Endothelial cell of umbilical vein (primary cell): ENCODE measurements at regions not wholly inside any gene's neighbourhood (a gene's known extent, or its start where the extent isn't known, plus 50 kb on each side); places are given as distances from the start of the nearest gene placed in this dataset.

Source experiments
- BruUV-seq: library from RNA; stranded (reverse); fragments of 400-500 nt; replicated peaks from 2 replicates; lab custom pipeline; 2021; lab: Mats Ljungman, UMichigan
- CTCF ChIA-PET: fragments of 300-600, 350-600 bp; sonication (Branson Sonifier 250); formaldehyde crosslinking; loops from one replicate; lab custom pipeline; 2021; ENCODE audit warnings: antibody characterized with exemption, inconsistent platforms; lab: Charles Lee
- POLR2A ChIA-PET: fragments of 300-600, 350-600 bp; sonication (Branson Sonifier 250); formaldehyde crosslinking; loops from one replicate; lab custom pipeline; 2021; ENCODE audit warnings: antibody characterized with exemption, inconsistent platforms; lab: Charles Lee
- DNase-seq: peaks from one replicate; pipeline ENCODE4 v3.0.0-alpha.2; 2011; ENCODE audit warnings: low read depth, low spot score
- FAIRE-seq: peaks from 2 replicates; lab custom pipeline; 2011; peaks lifted over from hg19 to GRCh38; lab: Jason Lieb, UNC
- H2AFZ ChIP-seq: 2 replicates; pipeline ENCODE4 v1.6.0; 2012; ENCODE audit warnings: low read depth, low read length, control low read depth, inconsistent platforms
- H3K27ac ChIP-seq: 2 replicates; pipeline ENCODE4 v1.5.1; 2011; ENCODE audit warnings: low read depth, mild to moderate bottlenecking, control low read depth, low read length, moderate library complexity; ENCODE audit not compliant: insufficient read depth
- H3K27me3 ChIP-seq, 2 experiments: 2 replicates each; pipeline versions ENCODE4 v1.6.0 to v1.6.1; 2011; ENCODE audit warnings: low read length in 2 of 2, mixed read lengths in 1 of 2; ENCODE audit not compliant: control insufficient read depth in 2 of 2, insufficient read depth in 2 of 2
- H3K36me3 ChIP-seq, 2 experiments: 2 replicates in 1 of 2; 3 replicates in 1 of 2; pipeline ENCODE4 v1.5.1; 2011; ENCODE audit warnings: low read length in 2 of 2, mild to moderate bottlenecking in 1 of 2, moderate library complexity in 1 of 2; ENCODE audit not compliant: control insufficient read depth in 2 of 2, insufficient read depth in 2 of 2; ENCODE audit errors: extremely low read depth in 1 of 2
- H3K4me1 ChIP-seq: 3 replicates; pipeline ENCODE4 v1.5.1; 2011; ENCODE audit warnings: mild to moderate bottlenecking, low read length; ENCODE audit not compliant: control insufficient read depth, insufficient read depth; ENCODE audit errors: extremely low read depth
- H3K4me2 ChIP-seq: 2 replicates; pipeline ENCODE4 v1.6.1; 2011; ENCODE audit warnings: low read length, control low read depth, mixed read lengths; ENCODE audit not compliant: insufficient read depth
- H3K4me3 ChIP-seq, 3 experiments: fragments of 200-600 bp in 1 of 3; sonication (generic), shearing (Covaris generic) in 1 of 3; replicated peaks in 1 of 3; 2 replicates each; pipeline ENCODE4 v1.5.1; 2011 to 2016; ENCODE audit warnings: control low read depth in 3 of 3, low read length in 3 of 3, mild to moderate bottlenecking in 2 of 3, inconsistent platforms in 1 of 3, low read depth in 1 of 3, moderate library complexity in 1 of 3; ENCODE audit not compliant: insufficient read depth in 1 of 3
- H3K79me2 ChIP-seq: 2 replicates; pipeline ENCODE4 v1.6.0; 2012; ENCODE audit warnings: low read length, inconsistent platforms; ENCODE audit not compliant: control insufficient read depth, insufficient read depth
- H3K9ac ChIP-seq: replicated peaks from 2 replicates; pipeline ENCODE3; 2011; ENCODE audit warnings: low read length, control low read depth; ENCODE audit not compliant: insufficient read depth; ENCODE audit errors: extremely low read depth
- H3K9me1 ChIP-seq: replicated peaks from 3 replicates; pipeline ENCODE4 v1.6.0; 2011; ENCODE audit warnings: mild to moderate bottlenecking, low read length; ENCODE audit not compliant: control insufficient read depth, insufficient read depth; ENCODE audit errors: extremely low read depth
- H3K9me3 ChIP-seq: replicated peaks from 2 replicates; pipeline ENCODE4 v1.5.1; 2012; ENCODE audit warnings: low read length, inconsistent platforms; ENCODE audit not compliant: control insufficient read depth, insufficient read depth
- H4K20me1 ChIP-seq: replicated peaks from 2 replicates; pipeline ENCODE3; 2011; ENCODE audit warnings: mild to moderate bottlenecking, low read length; ENCODE audit not compliant: control insufficient read depth, insufficient read depth; ENCODE audit errors: extremely low read depth
- JUN ChIP-seq: IDR thresholded peaks from 2 replicates; pipeline ENCODE4 v1.6.1; 2011; ENCODE audit warnings: borderline replicate concordance, low read depth; ENCODE audit not compliant: insufficient read length, insufficient read depth
- MYC ChIP-seq: IDR thresholded peaks from one replicate; pipeline ENCODE4 v1.6.1; 2011; ENCODE audit warnings: mild to moderate bottlenecking, low read depth, low read length
- POLR2A ChIP-seq: IDR thresholded peaks from 2 replicates; pipeline ENCODE4 v1.6.1; 2012; ENCODE audit warnings: low read depth, mild to moderate bottlenecking, control low read depth, low read length
- POLR2AphosphoS5 ChIP-seq: IDR thresholded peaks from 2 replicates; pipeline ENCODE4 v1.6.1; 2012; ENCODE audit warnings: low read depth, mild to moderate bottlenecking, control low read depth, low read length, moderate library complexity; ENCODE audit not compliant: insufficient read depth
- dilution Hi-C: fragments of 300-500 bp; cut with MboI; formaldehyde crosslinking; loops from one replicate; pipeline ENCODE4 v1.15.0; 2019; ENCODE audit warnings: low sequenced_read_pairs; ENCODE audit not compliant: extremely low pct_ligation_motif_present
- intact Hi-C: fragments of 100-400 bp; cut with micrococcal nuclease; formaldehyde crosslinking; loops from one replicate; pipeline ENCODE4 v1.10.0; 2022
- TF ChIP-seq, protein P1 (sequence below): IDR thresholded peaks from 2 replicates; pipeline ENCODE4 v1.6.1; 2011; ENCODE audit not compliant: insufficient read depth, insufficient read length

DNA sequence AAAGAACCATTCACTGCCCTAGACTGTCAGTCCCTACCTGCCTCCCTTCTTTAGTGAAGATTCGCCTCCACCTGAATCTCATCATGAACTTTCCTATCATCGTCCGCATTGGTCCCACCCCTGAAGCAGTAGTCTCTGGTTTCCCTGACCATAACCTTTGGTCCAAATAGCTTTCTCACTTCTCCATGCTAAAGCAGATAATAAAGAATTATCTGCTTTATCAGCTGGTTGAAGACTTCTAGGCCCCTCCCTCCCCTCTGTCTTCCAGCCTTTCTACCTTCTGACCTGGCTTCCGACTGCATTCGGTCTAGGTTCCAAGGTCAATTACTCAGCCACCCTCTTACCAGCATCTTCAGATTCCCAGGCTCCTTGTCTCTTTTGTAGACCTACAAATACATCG, 650.9 kb downstream of the HS3ST4 start:
- DNase-seq (no peak), FAIRE-seq (no peak)
- no peaks in the 10 kb centered on the region for H3K79me2 ChIP-seq
- H3K27ac ChIP-seq = no peak overlapping the region
- H3K36me3 ChIP-seq = no peaks in the 10 kb centered on the region
- H4K20me1 ChIP-seq = no peaks in the 10 kb centered on the region
- intact Hi-C loops = no loop called here
- dilution Hi-C loops = no loop called here
- peaks cover 11% of the 10 kb centered on the region for H3K9me3 ChIP-seq
- H2AFZ ChIP-seq = no peak overlapping the region
- no peaks in the 10 kb centered on the region for H3K4me1 ChIP-seq
- H3K4me2 ChIP-seq = no peak overlapping the region
- BruUV-seq = no TSS peak
- H3K27me3 ChIP-seq = no peaks in the 10 kb centered on the region
- no peak overlapping the region for H3K9ac ChIP-seq
- H3K4me3 ChIP-seq = no peak overlapping the region
- no peaks in the 10 kb centered on the region for H3K9me1 ChIP-seq
- POLR2A ChIA-PET = no interaction called here
- CTCF ChIA-PET = no interaction called here
- TF ChIP-seq JUN (no peak), POLR2AphosphoS5 (no peak), MYC (no peak), POLR2A (no peak)
- TF ChIP-seq, protein P1, sequence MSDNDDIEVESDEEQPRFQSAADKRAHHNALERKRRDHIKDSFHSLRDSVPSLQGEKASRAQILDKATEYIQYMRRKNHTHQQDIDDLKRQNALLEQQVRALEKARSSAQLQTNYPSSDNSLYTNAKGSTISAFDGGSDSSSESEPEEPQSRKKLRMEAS = no peak

DNA sequence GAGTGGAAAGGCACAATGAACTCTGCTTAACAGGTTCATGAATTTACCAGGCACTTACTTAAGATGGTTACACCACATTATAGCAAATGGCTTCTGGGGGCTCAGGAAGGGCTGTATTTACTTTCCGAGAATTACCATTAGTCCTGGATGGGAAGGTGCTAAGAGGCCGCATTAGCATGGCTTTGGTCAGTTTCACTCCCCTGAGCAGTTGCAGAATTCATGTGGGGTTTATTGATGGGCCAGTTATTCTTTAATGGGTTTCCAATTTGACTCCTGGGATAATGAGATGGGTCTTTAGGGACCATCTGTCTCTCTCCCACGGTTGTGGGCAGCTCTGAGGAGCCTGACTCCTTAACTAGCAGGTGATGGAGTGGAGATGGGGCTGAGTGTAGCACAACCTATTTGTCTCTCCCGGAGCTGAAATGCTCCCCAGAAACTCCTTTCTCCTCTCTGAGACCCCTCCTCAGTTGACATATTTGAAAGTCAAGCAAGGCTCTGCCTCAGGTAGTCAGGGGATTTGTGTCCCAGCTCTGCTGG, 652.5 kb downstream of the HS3ST4 start:
- no peak overlapping the region for H3K27ac ChIP-seq
- dilution Hi-C loops (no loop called here), intact Hi-C loops (no loop called here)
- H4K20me1 ChIP-seq = no peaks in the 10 kb centered on the region
- no peaks in the 10 kb centered on the region for H3K36me3 ChIP-seq
- no peak overlapping the region for H3K9ac ChIP-seq
- no peak for FAIRE-seq
- TF ChIP-seq, protein P1 = no peak
- H2AFZ ChIP-seq = no peak overlapping the region
- no peak overlapping the region for H3K4me2 ChIP-seq
- H3K4me1 ChIP-seq = no peaks in the 10 kb centered on the region
- ChIA-PET CTCF (no interaction called here), POLR2A (no interaction called here)
- no TSS peak for BruUV-seq
- H3K27me3 ChIP-seq = no peaks in the 10 kb centered on the region
- H3K9me3 ChIP-seq = peaks cover 8% of the 10 kb centered on the region
- no peak overlapping the region for H3K4me3 ChIP-seq
- H3K79me2 ChIP-seq = no peaks in the 10 kb centered on the region
- H3K9me1 ChIP-seq = no peaks in the 10 kb centered on the region
- DNase-seq = no peak
